Stimulated activated CD8-positive, alpha-beta memory T cell treated with anti-CD3 and anti-CD28 coated beads, Interleukin-7, amount 100 ng/mL, for 1 hour (primary cell): ENCODE measurements at regions not wholly inside any gene's neighbourhood (a gene's known extent, or its start where the extent isn't known, plus 50 kb on each side); places are given as distances from the start of the nearest gene placed in this dataset.

Experiments used
- DNase-seq, 2 donors: peaks; one replicate each; pipeline ENCODE4 v3.0.0-alpha.2; 2020; ENCODE audit warnings: low read depth in 2 of 2

DNA sequence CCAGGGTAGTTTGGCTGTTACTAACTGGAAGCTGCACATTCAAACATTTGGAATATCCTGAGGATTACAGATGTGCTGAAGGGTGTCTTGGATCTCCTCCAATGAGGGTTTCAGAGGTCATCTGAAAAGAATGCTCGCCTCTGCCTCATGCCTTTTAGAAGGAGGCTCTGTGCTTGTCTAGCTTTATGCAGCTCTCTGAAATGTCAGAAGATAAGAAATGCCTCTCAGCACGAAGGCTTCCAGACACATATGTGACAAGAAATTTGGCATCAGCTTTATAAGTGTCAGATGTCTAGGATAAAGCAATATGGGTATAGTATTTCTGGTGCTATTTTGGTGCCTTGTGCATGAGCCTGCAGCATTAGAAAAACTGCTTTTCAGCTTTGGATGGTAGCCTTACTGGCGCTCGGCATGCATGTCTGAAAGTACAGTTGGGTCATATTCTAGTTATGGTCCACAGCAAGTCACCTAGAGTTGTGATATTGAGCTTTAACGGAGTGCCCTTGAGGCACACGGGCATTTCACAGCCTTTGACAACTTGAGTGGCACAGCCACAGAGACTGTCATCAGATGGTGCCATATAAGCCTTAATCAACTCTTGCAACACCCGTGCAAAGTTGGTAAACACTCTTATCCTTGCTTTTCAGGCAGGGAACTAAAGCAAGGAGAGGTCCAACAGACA is 70.8 kb upstream of the PGRMC2 start:
- DNase-seq: no peak

DNA sequence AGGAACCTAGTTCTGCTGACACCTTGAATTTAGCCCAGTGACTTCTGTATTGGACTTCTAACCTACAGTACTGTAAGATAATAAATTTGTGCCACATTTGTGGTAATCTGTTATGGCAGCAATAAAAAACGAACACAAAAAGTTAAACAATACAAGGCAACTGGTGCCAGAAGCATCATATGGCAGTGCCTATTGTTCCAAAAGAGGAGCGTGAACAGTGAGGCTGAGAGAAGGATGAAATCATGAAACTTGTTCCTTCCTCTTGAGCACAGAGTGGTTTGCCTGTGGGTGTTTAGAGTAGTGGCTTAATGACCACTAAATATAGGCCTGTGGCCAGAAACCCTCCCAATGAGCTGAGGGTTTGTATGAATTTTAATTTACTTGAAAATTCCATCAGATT is 69.7 kb upstream of the PGRMC2 start:
- no peak for DNase-seq

DNA sequence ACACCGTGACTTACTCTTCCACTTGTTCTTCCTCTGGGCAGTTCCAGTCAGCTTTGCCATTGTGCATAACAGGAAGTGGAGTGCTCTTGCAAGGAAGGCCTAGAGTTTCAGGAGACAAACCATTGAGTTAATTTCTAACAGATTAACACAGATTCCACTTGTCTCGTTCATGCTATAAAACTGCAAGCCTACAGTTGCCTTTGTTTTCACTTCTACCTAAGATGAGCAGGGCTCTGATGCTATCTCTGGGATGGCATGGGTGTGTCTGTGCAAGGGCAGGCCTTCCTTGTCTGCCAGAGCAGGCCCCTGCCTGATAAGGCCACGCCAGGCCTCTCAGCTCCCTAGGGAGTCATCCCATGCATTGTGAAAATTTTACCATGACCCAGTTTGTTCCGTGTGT is 67.7 kb upstream of the PGRMC2 start:
- DNase-seq: no peak

DNA sequence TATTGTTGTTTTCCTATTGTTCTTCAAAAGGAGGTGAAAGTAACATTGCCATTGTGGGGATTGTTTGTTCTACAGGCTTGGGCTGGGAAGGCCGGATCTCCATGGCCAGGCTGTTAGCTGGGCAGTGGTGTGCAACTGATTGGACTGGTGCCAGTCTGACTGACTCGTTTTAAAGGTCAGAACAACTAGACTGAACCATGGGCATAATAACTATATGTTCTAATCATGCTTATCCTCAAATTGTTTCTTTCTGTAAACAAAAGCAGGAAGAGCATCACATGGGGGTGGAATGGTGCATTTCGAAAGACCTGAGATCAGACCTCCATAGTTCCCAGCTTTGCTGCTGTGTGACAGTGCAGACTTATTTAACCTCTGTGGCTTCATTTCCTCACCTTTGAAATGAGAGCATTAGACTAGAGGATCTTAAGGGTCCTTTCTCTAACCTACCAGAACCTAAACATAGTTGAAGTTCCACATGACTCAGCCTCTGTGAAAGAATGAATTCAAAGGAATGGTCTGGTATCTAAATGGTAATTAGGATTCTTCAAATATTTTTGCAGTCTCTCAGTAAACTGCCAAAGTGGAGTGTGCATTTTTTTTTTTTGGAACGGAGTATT is 66.7 kb upstream of the PGRMC2 start:
- no peak for DNase-seq

DNA sequence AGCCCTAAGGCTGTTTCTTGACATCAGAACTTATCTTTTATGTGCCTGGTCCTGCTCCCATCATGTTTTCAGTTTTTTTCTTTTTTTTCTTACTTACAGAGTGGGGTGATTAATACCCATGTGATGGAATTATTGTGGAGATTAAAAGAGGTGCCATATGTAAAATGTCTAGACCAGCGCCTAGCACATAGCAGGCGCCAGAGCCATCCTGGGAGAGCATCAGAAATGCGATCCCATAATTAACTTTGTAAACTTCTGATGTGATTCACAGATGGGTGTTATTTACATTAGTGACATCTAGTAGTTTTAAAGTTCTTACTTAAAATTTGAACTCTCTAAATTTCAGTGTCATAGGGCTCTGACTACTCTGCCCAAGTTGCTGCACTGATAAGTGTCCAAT is 66.2 kb upstream of the PGRMC2 start:
- DNase-seq: no peak

DNA sequence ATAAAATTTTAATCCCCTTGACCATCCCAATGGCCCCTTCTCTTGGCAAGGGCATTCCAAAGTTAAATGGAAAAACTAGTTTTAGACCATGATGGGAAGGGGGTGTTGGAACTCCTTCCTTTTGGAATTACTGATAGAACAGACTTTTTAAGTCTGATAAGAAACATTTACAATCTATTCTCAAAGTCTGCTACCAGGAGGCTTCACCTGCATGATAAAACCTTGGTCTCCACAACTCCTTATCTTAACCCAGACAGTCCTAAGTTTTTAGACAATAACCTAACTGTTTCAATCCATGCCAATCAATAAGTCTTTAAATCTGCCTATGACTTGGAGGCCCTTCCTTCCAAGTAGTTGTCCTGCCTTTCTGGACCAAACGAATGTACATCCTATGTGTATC is 63.9 kb upstream of the PGRMC2 start:
- no peak for DNase-seq

DNA sequence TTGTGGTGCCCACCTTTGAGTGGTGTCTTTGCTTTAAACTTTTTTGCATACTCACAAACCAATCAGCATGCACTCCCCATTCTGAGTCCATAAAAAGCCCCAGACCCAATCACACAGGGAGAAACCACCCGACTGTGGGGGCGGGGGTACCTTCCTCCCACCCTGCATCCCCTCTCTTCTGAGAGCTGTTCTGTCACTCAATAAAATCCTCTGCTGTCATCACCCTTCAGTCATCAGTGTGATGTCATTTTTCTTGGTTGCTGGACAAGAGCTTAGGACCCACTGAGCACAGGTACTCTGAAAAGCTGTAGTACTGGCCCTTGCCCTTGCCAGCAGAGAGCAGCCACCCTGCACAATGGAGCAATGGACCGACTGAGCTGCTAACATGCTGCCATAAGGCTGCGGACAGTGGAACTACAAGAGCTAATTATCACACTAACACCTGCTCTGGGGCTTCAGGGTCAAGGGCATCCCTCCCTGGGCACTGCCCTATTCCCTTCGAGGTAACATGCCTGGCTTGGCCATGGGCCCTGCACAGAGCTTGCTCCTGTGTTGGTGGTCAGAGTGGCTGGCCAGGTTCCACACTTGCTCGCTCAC is 62.9 kb upstream of the PGRMC2 start:
- no peak for DNase-seq

DNA sequence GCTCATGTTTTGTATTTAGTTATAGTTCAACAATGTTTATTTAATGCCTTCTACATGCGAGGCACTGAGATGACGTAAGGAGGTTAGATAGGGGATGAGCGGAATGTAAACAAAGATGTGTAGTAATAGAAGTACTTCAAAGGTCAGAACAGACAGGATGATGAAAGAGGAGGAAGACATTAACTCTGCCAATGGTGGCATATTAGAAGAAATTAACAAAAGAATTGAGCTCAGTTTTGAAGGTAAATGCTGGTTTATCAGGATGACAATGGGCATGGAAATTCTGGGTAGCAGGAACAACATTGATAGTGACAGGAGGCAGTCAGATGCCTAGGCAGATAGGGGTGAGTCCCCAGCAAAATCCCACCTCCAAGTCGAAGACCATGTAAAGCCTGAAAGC is 62.3 kb upstream of the PGRMC2 start:
- no peak for DNase-seq

DNA sequence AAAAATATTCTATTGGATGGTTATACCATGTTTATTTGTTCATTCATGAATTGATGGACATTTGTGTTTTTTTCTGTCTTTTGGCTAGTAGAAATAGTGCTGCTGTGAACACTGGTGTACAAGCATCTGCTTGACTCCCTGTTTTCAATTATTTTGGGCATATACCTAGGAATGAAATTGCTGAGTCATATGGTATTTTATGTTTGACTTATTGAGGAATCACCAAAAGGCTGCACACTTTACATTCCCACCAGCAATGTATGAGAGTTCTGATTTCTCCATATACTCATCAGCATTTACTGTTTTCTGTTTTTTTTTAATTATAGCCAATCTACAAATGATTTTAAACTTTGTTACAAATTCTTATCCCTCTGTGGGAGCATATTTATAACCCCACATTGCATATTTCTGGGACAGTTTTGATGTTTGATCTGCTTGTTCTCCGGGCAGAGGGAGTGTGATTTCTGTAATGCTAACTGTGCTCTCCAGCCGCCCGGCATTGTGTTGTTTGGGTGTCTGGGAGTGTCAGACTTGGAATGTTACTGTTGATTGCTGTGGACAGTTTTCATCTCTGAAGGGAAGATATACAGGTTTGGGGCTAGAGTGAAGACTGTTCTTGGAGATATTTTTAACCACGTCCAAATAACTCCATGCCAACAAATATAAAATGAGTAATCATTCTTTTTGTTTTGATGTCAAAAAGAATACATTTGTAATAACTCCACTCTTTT is 60.5 kb upstream of the PGRMC2 start:
- DNase-seq: no peak

DNA sequence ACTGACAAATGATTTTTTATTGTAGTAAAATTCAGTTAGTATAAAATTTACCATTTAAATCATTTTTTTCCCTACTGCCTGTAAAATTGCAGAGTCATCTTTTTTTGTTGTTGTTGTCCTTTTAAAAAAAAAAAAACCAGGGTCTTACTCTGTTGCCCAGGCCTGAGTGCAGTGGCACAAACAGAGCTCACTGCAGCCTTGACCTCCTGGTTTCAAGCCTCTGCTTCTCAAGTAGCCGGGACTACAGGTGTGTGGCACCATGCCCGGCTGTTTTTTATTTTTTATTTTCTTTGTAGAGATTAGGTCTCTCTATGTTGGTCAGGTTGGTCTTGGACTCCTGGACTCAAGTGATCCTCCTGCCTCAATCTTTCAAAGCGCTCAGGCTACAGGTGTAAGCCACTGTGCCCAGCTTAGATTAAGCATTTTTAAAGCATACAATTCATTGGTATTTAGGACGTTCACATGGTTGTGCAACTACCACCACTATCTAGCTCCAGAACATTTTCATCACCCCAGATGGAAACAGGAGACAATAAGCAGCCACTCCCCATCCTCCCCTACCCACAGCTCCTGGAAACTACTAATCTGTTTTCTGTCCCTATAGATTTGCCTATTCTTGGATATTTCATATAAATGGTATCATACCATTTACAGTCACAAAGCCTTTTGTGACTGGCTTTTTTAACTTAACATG is 59.7 kb upstream of the PGRMC2 start:
- no peak for DNase-seq

DNA sequence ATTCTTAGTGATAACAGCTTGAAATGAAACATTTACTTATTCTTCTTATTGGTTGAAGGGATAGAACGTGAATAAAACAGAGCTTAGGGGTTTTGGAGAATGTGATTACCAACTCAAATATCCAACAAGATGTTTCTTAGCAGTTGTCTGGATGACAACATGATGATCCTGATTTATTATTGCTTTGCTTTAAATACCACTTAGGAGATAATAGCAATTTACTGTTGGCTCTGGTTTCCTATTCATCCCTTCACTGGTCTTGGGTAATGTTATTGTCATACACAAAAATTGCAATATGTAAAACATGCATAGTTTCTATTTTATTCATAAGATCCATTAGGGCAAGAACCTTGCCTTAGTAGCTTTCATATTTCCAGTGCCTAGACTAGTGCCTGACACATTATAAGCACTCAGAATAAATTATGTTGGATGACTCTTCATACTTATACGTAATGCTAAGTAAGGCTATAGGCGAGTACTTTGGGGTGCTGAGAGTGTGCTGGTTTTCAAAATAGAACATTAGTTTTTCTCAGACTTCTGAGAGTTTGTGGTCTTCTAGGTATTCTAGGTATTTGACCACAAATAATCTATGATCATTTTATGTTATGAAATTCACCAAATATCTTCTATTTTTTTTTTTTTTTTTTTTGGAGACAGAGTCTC is 58.6 kb upstream of the PGRMC2 start:
- DNase-seq: no peak

DNA sequence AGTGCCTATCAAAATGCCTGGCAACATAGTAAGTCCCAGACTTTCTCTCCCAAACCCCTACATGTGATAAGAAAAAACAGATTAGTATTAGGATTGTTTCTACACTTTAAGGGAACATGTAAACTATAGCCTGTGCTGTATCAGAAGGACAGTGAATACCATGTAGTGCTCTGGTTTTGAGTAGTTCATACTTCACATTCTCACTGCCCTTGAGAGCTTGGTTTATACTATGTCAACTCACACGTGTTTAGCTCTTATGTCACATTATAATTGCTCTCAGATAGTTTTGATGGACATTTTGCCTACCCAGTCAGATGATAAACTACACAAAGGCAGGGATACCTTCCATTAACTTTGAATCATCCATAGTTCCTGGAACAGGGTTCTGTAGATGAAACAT is 58.0 kb upstream of the PGRMC2 start:
- no peak for DNase-seq

DNA sequence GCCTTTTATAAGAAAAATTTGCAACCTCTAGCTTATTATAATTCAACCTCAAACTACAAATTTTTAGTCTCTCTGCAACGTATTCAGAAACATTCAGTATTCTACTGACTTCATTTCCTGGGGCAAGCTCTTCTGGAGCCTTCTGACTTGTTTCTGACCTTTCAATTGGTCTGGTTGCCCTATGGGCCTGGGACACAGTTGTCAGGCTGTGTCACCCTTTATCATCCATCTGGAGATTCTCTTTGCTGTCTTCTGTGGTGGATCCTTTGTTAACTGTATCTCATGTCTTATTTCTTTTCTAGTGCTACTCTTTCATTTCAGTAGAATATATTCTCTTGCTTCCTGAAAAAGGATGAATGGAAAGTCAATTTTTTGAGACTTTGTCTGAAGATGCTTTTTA is 55.1 kb upstream of the PGRMC2 start:
- DNase-seq: no peak

DNA sequence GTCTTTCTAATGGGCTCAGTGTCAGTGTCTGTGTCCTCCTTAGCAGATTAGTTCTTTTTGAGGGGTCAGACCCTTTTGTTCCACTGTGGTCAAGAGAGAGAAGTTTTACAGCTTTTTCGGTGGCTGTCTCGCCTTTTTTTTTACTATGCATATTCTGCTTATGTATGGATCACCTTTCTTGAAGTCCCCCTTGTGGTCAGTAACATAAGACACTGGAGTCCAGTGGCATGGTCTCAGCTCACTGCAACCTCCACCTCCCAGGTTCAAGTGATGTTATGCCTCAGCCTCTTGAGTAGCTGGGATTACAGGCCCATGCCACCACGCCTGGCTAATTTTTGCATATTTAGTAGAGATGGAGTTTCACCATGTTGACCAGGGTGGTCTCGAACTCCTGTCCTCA is 54.0 kb upstream of the PGRMC2 start:
- no peak for DNase-seq

DNA sequence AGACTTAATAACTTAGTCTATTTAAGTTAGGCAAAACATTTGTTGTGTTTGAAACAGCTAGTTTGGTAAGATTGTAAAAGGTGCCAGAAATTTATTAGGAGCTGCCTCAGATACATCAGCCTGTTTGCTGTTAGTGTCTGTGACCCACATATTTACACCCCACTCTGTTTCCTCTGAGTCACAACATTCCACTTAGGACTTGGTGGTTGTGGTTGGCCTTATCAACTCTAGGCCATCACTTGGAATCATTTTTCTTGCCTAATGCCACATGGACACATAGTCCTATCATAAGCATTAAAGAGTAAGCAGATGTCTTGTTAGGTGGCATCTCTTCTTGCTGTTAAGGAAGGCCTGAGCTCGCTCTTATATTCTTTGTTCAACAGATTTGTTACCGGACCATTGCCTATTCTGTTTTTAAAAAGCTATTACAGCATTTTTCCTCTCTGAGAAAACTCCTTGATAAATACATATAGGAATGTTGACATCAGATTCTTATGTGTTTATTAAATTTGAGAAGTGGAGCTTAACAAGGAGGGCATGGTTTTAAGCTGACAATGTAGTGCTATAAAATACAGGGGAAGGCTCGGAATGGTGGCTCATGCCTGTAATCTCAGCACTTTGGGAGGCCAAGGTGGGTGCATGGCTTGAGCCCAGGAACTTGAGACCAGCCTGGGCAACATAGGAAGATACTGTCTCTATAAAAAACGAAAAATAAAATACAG is 51.2 kb upstream of the PGRMC2 start:
- DNase-seq: no peak

DNA sequence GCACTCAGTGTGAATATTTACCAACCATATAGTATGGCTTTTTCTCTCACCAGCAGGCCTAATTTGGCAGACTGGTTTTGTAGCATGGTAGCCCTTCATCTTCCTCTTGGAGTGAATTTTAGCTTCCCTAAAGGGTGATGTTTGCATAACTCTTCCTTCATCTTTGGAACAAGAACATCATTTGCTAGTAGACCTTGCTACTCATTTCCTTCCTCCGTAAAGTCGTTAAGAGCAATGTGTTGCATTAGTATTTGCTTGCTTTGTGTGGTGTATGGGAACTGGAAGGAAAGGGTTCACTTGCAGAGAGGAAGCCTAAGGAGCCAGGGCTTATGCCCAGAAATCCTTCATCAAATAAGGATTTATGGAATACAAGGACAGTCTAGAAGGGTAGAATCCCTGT is 50.2 kb upstream of the PGRMC2 start:
- DNase-seq: no peak
